Upper lobe of left lung (tissue), 4 donors: ENCODE measurements at regions not wholly inside any gene's neighbourhood (a gene's known extent, or its start where the extent isn't known, plus 50 kb on each side); places are given as distances from the start of the nearest gene placed in this dataset.

Source experiments
- EP300 ChIP-seq, 4 donors: sonication (generic); formaldehyde crosslinking; IDR thresholded peaks; one replicate each; pipeline ENCODE4 v1.5.1; 2017; ENCODE audit warnings: antibody characterized with exemption in 4 of 4, control low read depth in 2 of 4
- POLR2A ChIP-seq, 4 donors: fragments of 450-650 bp; IDR thresholded peaks; one replicate each; pipeline ENCODE4 v1.5.1; 2016 to 2017; ENCODE audit warnings: antibody characterized with exemption in 4 of 4, mild to moderate bottlenecking in 2 of 4
- POLR2AphosphoS5 ChIP-seq, 2 donors: sonication (generic); formaldehyde crosslinking; IDR thresholded peaks; one replicate each; pipeline ENCODE4 v1.5.1; 2017; ENCODE audit warnings: antibody characterized with exemption in 2 of 2
- TF ChIP-seq, protein P1 (sequence below), 6 experiments: fragments of 450-650 bp in 4 of 6; fragments of 200-600 bp in 2 of 6; sonication (generic) in 2 of 6; IDR thresholded peaks; one replicate each; pipeline ENCODE4 v1.5.1; 2016 to 2019; ENCODE audit warnings: antibody characterized with exemption in 6 of 6

- TF ChIP-seq, protein P1, sequence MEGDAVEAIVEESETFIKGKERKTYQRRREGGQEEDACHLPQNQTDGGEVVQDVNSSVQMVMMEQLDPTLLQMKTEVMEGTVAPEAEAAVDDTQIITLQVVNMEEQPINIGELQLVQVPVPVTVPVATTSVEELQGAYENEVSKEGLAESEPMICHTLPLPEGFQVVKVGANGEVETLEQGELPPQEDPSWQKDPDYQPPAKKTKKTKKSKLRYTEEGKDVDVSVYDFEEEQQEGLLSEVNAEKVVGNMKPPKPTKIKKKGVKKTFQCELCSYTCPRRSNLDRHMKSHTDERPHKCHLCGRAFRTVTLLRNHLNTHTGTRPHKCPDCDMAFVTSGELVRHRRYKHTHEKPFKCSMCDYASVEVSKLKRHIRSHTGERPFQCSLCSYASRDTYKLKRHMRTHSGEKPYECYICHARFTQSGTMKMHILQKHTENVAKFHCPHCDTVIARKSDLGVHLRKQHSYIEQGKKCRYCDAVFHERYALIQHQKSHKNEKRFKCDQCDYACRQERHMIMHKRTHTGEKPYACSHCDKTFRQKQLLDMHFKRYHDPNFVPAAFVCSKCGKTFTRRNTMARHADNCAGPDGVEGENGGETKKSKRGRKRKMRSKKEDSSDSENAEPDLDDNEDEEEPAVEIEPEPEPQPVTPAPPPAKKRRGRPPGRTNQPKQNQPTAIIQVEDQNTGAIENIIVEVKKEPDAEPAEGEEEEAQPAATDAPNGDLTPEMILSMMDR (IDR thresholded peaks at IDR 0.05) = no peak
- TF ChIP-seq EP300 (IDR thresholded peaks at IDR 0.05) = no peak
- no peak for TF ChIP-seq POLR2AphosphoS5 (IDR thresholded peaks at IDR 0.05)
- no peak for TF ChIP-seq POLR2A (IDR thresholded peaks at IDR 0.05)
Observed at GRCh38 chr16:66147291-66147690, 219.2 kb upstream of the CDH5 start.
